ENCODE measurements at regions not wholly inside any gene's neighbourhood (a gene's known extent, or its start where the extent isn't known, plus 50 kb on each side); places are given as distances from the start of the nearest gene placed in this dataset.

GRCh38 chr2:109719871-109720270 is 74.2 kb upstream of the RGPD5 start:
- no peaks in the 10 kb centered on the region for H3K79me1 ChIP-seq (ENCODE audit: low read depth in 1 of 2, low read length in 2 of 2)
- in situ Hi-C loops (cut with MboI; ENCODE audit: low sequenced_read_pairs): loop anchor here (10.0 kb wide), 1 partner anchor 155 kb away; no protein-coding TSS in a partner anchor

More at GRCh38 chr2:109719871-109720270, 74.2 kb upstream of the RGPD5 start:
- Histone ChIP-seq H2BK120ac (ENCODE audit: low read depth, low read length) (no peak overlapping the region), H2AFZ (replicated peaks; ENCODE audit: low read length, poor library complexity) (no peak overlapping the region), H3K4me2 (ENCODE audit: low read depth, low read length) (no peak overlapping the region), H4K91ac (ENCODE audit: insufficient read depth, low read depth, low read length) (no peak overlapping the region), H3K4me3 (ENCODE audit: insufficient read depth, low read depth, low read length) (no peak overlapping the region), H2AK9ac (replicated peaks; ENCODE audit: low read depth, low read length, poor library complexity) (no peak overlapping the region), H2BK20ac (ENCODE audit: low read depth, low read length) (no peak overlapping the region), H3K14ac (replicated peaks; ENCODE audit: low read depth, low read length) (no peak overlapping the region), H3K4ac (ENCODE audit: low read depth, low read length) (no peak overlapping the region), H3K23ac (ENCODE audit: low read depth, low read length) (no peak overlapping the region), H3K56ac (ENCODE audit: extremely low read depth, insufficient read depth, low read length) (no peak overlapping the region), H3K9ac (ENCODE audit: low read depth, low read length) (no peak overlapping the region), H3K27ac (ENCODE audit: insufficient read depth, low read length) (no peak overlapping the region), H3K18ac (ENCODE audit: low read depth, low read length) (no peak overlapping the region), H4K8ac (ENCODE audit: low read depth in 2 of 2, low read length in 2 of 2) (no peak overlapping the region), H2BK15ac (ENCODE audit: low read depth, low read length) (no peak overlapping the region), H4K5ac (ENCODE audit: low read depth, low read length) (no peak overlapping the region), H2BK5ac (ENCODE audit: low read depth, low read length, poor library complexity, severe bottlenecking) (no peak overlapping the region), H3K9me3 (ENCODE audit: control insufficient read depth, insufficient read depth, low read length) (0 out of 2 replicates have a peak, but pooled peaks cover 2% of the 10 kb centered on the region), H3K9me1 (ENCODE audit: insufficient read depth, low read length) (no peaks in the 10 kb centered on the region), H3K4me1 (ENCODE audit: control insufficient read depth, insufficient read depth, low read length) (no peaks in the 10 kb centered on the region), H2AK5ac (ENCODE audit: low read depth, low read length) (no peak overlapping the region), H3K36me3 (ENCODE audit: control insufficient read depth, insufficient read depth, low read length) (no peaks in the 10 kb centered on the region), H3K27me3 (ENCODE audit: control insufficient read depth, insufficient read depth, low read length) (peaks cover 29% of the 10 kb centered on the region), H4K20me1 (ENCODE audit: insufficient read depth, low read length) (no peaks in the 10 kb centered on the region)
- WGBS, 2 experiments (ENCODE audit: extremely low coverage in 2 of 2, insufficient read length in 1 of 2): no CpG with 5 or more reads among the region's 6 CpGs
- dilution Hi-C loops (cut with HindIII; ENCODE audit: low sequenced_read_pairs, unreplicated experiment) (no loop called here), intact Hi-C loops (cut with micrococcal nuclease) (loop anchor here (5.0 kb wide), 1 partner anchor 143 kb away; no protein-coding TSS in a partner anchor)
- POLR2A ChIA-PET (ENCODE audit: unreplicated experiment): no interaction called here
- CTCF ChIA-PET: no interaction called here
- DNase-seq (no peak), ATAC-seq (ENCODE audit: low read depth) (no peak)
- TF ChIP-seq, protein P1, sequence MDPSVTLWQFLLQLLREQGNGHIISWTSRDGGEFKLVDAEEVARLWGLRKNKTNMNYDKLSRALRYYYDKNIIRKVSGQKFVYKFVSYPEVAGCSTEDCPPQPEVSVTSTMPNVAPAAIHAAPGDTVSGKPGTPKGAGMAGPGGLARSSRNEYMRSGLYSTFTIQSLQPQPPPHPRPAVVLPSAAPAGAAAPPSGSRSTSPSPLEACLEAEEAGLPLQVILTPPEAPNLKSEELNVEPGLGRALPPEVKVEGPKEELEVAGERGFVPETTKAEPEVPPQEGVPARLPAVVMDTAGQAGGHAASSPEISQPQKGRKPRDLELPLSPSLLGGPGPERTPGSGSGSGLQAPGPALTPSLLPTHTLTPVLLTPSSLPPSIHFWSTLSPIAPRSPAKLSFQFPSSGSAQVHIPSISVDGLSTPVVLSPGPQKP (IDR thresholded peaks at IDR 0.05; ENCODE audit: borderline replicate concordance, low read depth, low read length): no peak
- TF ChIP-seq CTCF (conservative IDR thresholded peaks at IDR 0.05; ENCODE audit: low read depth, low read length): no peak
- TF ChIP-seq CHD1 (IDR thresholded peaks at IDR 0.05; ENCODE audit: low read depth, low read length): no peak
- TF ChIP-seq MAFK (IDR thresholded peaks at IDR 0.05; ENCODE audit: low read depth, low read length): no peak
- no peak for TF ChIP-seq RCOR1 (IDR thresholded peaks at IDR 0.05; ENCODE audit: insufficient replicate concordance, low read length)
- TF ChIP-seq SMC3 (IDR thresholded peaks at IDR 0.05; ENCODE audit: low read depth, low read length): no peak
- TF ChIP-seq, protein P2, sequence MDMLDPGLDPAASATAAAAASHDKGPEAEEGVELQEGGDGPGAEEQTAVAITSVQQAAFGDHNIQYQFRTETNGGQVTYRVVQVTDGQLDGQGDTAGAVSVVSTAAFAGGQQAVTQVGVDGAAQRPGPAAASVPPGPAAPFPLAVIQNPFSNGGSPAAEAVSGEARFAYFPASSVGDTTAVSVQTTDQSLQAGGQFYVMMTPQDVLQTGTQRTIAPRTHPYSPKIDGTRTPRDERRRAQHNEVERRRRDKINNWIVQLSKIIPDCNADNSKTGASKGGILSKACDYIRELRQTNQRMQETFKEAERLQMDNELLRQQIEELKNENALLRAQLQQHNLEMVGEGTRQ (IDR thresholded peaks at IDR 0.05; ENCODE audit: low read depth, low read length): no peak
- TF ChIP-seq NFE2L2 (IDR thresholded peaks at IDR 0.05; ENCODE audit: low read depth, low read length): no peak
- BruUV-seq (replicated peaks): no TSS peak

All from IMR-90 (cell line).